ENCODE measurements at regions not wholly inside any gene's neighbourhood (a gene's known extent, or its start where the extent isn't known, plus 50 kb on each side); places are given as distances from the start of the nearest gene placed in this dataset.

- TF ChIP-seq POLR2A (IDR thresholded peaks at IDR 0.05) (no peak), CTCF (IDR thresholded peaks at IDR 0.05) (no peak)
Observed at GRCh38 chr6:25138934-25139415, 140.2 kb upstream of the CARMIL1 start.

All from lower leg skin (tissue), 3 donors.